ENCODE measurements at regions not wholly inside any gene's neighbourhood (a gene's known extent, or its start where the extent isn't known, plus 50 kb on each side); places are given as distances from the start of the nearest gene placed in this dataset.

- peak; percentile 43 for DNase-seq (ENCODE audit: low spot score)
Measured at GRCh38 chr1:217311766-217312165, 319.1 kb downstream of the GPATCH2 start.

DNA sequence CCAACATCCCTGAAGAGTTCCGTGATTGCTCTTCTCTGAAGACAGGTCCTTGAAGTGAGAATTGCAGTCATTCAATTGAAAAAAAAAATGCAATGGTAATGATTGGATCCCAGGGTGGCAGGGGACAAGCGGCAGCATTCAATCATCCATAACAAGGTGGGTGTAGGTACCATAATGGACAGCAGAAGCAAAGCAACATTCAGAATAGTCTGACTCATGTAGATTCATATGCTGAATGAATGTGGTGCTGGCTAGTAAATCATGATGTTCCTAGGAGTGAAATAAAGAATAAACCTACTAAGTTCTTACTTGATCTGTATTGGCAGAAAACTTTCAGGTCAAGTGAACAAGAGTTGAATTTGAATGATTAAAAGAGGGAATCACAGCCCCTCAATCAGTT, 319.6 kb downstream of the GPATCH2 start:
- no peak for DNase-seq (ENCODE audit: low spot score)

- DNase-seq (ENCODE audit: low spot score): no peak
Measured at GRCh38 chr1:217281332-217281731, 349.6 kb downstream of the GPATCH2 start.

- DNase-seq (ENCODE audit: low spot score): no peak
Measured at GRCh38 chr1:217275655-217276398, 355.1 kb downstream of the GPATCH2 start.

DNA sequence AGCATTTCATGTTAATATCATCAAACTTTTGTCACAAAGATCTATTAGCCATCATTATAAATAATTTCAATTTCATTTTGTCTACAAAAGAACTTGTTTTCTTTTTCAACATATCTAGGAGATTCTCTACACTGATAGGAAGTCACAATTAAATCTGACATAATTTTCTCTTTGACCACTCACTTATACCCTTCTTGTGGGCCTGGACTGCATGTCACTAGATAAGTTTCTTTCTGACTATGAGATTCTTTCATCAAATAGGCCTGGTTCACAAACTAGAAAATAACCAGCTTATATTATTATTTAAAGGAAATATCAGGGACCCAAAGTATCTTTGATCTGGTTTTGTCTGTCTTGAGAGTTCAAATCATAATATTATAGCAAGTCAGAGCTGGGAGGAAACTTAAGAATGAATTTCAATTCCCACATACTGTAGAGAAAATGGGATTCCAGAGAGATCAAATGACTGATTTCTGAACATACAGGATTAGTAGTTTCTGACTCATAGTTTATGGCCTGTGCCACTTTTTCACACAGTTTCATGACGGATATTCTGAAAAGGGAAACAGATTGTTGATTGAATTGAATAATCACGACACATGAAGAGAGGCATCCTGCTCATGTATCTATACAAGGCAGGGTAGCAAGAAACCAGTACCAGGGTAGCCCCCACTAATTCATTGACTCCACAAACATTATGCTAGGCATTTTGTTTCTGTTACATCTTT, 355.8 kb downstream of the GPATCH2 start:
- no peak for DNase-seq (ENCODE audit: low spot score)

DNA sequence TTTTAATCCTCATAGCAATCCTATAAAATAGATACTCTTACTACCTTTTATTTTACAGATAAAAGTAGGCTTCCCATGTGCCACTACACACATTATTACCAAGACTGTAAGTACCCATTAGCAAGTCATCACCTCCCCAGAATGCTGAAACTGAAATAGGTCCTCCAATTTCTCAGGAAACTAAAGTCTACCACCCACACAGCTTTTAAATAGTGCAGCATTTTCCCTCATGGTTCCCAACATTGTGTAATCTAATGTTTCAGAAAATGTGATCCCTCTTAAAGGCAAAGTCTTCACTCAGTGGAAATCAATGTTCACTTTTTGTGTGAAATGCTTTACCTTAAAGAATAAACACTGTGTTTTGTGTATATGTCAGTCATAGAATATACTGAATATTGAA, 356.5 kb downstream of the GPATCH2 start:
- no peak for DNase-seq (ENCODE audit: low spot score)

DNA sequence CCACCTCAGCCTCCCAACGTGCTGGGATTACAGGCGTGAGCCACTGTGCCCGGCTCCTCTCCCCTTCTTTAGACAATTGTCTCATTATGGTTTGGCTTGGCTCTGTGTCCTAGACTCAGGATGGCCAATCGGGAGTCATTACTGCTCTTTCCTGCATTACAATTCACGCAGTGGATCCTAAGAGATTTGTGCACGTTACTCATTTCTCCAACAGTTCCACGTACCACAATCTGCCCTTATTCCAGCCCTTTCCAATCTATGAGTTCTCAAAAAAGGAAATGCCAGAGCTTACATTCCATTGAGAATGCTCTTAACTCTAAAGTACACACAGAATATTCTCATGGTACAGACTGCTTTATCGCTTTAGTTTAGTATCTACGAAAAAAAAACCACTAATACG, 357.0 kb downstream of the GPATCH2 start:
- DNase-seq (ENCODE audit: low spot score): no peak

DNA sequence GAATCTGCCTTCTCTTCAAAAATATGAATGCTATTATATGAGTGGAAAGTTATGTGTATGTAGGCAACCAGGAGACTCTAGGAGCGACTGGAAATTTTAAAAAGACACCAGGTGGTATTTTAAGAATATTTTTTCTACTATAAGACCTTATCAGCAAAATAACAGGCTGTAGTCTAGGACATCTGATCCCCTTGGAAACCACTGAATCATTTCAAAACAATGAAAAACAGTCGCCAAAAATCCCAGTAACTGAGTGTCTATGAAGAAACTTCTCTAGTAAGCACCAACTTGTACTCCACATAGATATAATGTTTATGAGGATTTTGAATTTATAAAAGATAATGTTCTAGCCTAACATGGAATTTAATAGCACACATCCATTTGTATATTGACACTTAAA, 358.5 kb downstream of the GPATCH2 start:
- no peak for DNase-seq (ENCODE audit: low spot score)

DNA sequence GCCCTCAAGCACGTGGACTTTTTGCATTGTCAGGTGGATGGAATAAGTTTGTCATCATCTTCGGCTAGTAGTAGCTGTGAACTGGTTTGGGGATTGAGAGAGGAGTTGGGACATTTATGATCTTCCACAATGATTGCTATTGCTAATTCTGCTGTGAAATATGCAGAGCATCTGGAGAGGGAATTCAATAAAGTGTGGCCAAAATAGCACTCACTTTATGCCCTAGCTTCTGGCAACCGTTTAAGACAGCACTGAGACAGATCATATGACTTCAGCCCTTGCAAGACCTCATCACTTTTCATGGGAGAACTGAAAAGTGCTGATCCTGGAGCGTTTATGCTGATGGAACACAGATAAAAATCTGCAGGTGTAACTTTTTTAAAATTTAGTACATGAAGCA, 360.8 kb downstream of the GPATCH2 start:
- no peak for DNase-seq (ENCODE audit: low spot score)

DNA sequence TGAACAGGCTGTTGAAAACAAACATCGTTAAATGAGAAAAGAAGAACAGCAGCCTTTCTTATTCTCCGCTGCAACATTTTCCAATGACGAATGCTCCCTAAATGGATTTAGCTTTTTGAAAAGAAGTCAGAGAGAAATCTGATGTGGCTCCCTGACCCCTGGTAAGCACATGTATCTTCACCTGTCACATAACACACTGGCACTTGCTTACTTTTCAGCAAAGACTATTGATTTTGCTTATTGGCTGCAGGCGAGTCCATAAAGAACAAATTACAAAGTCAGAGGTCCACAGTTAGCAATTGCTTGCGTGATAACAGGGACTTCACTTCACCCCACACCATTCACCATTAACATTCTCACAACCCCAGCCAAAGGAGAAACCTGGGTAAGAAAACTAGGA, 362.8 kb downstream of the GPATCH2 start:
- no peak for DNase-seq (ENCODE audit: low spot score)

GRCh38 chr1:217261636-217262035, 369.3 kb downstream of the GPATCH2 start:
- no peak for DNase-seq (ENCODE audit: low spot score)

DNA sequence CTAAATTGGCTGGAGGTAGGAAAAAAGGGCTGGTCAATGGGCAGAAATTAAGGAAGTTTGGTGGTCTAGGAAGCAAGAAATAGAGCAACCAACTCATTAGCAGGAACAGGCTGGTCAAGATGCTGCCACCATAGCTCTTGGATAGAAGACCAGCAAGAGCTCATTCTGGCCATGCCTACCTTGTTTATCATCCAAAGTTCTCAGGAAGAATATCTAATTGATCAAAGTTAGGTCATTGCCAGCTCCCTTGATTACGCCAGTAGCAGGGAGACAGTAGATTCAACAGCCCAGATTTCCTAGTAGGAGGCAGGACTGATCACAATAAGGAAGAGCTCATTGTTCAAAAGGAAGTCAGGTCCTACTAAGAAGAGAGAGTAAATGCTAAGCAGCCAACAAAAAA, 370.2 kb downstream of the GPATCH2 start:
- DNase-seq (ENCODE audit: low spot score): no peak

DNA sequence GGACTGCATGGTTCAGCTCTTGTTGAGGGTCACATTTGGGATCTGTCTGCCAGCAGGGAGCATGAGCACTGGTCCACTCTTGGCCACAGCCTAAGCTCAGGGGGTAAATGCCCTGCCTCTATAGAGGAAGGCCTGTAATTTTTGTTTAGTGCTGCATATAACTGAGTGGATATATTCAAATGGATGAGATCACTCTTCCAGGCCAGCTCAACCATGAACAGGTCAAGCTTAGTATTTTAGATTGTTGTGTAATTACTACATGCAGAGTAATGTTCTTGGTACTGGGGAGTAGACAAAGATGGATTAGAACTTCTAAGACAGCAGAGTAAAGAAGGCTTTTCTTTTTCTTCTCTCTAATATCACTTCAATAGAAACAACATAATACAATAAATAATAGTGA, 376.9 kb downstream of the GPATCH2 start:
- DNase-seq (ENCODE audit: low spot score): no peak

DNA sequence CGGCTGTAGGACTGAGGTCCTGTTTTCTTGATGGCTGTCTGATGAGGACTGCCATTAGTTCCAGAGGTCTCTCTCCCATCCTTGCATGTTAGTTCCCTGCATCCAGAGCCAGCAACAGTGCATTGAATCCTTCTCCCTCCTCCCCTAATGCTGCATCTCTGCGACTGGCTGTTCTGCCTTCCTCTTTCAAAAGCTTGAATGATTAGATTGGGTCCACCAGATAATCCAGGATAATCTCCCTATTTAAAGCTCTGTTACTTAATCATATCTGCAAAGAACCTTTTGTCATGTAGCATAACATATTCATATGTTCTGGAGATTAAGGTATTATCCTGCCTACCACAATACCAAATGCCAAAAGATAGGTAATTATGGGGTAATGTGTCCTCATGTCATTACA, 377.5 kb downstream of the GPATCH2 start:
- no peak for DNase-seq (ENCODE audit: low spot score)

GRCh38 chr1:217251121-217251520, 379.8 kb downstream of the GPATCH2 start:
- no peak for DNase-seq (ENCODE audit: low spot score)

GRCh38 chr1:217249857-217250256, 381.0 kb downstream of the GPATCH2 start:
- no peak for DNase-seq (ENCODE audit: low spot score)

DNA sequence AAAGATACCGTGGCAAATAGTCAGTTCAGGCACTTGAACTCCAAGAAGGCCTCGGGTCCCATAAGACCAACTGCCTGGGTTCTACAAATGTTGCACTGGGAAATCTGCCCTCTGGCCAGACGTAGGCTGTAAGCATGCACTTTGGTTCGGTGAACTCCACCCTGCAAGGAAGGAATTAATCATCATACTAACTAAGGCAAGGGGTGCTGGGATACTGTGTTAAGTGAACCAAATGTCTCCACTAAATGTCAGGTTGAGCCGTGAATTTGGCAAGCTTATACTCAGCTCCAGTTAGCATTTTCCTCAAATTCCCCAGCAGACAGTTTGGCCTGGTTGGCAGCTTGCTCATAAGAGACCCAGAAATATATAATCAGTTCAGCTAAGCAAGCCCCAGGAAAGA, 385.9 kb downstream of the GPATCH2 start:
- DNase-seq (ENCODE audit: low spot score): no peak

DNA sequence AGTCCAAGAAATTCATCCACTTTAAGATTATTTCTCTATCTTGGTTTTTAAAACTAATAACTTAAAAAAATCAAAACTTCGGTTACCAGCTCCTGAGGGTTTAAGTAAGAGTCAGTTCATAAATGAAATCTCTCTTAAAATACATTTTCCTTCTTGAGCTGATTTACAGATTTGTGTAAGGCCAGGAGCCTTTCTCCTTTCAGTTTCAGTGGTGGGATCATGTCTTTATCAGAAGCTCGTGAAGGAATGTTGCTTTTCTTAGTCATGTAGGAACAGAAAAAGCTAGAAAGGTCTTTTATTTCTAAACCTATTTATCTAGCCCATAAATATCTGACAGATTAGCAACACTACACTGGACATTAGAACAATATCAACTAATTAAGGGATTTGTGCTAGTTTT, 390.2 kb downstream of the GPATCH2 start:
- no peak for DNase-seq (ENCODE audit: low spot score)

DNA sequence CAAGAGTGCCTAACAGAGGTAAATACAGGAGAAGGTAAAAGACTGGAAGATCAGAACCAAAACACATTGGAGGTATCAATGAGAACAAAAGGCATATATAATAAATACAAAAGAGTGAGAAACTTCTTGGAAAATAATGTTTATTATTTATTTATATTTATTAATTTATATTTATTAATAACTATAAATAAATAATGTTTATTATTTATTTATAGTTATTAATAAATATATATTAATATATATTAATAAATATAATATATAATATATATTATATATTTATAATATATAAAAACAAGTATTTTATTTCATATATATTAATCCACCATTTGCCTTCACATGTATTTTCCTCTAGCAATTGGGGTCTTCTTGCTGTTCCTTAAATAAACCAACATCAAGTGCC, 391.9 kb downstream of the GPATCH2 start:
- no peak for DNase-seq (ENCODE audit: low spot score)

- no peak for DNase-seq (ENCODE audit: low spot score)
Measured at GRCh38 chr1:217230412-217230811, 400.5 kb downstream of the GPATCH2 start.

DNA sequence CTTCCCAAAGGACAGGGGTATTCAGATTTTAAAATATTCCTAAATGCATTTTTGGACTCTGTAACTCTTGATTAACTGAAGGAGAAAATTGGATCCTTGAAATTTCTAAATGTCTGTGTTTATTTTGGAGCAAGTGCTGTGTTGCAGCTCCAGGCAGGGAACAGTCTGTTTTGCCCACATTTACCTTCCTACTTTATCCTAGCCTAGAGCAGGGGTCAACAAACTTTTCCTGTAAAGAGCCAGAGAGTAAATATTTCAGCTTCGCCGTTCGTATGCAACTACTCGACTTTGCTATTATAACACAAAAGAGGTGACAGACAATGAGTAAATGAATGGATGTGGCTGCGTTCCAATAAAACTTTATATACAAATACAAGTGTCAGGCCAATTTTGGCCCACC, 402.2 kb downstream of the GPATCH2 start:
- no peak for DNase-seq (ENCODE audit: low spot score)

- no peak for DNase-seq (ENCODE audit: low spot score)
Measured at GRCh38 chr1:217224201-217224600, 406.7 kb downstream of the GPATCH2 start.

DNA sequence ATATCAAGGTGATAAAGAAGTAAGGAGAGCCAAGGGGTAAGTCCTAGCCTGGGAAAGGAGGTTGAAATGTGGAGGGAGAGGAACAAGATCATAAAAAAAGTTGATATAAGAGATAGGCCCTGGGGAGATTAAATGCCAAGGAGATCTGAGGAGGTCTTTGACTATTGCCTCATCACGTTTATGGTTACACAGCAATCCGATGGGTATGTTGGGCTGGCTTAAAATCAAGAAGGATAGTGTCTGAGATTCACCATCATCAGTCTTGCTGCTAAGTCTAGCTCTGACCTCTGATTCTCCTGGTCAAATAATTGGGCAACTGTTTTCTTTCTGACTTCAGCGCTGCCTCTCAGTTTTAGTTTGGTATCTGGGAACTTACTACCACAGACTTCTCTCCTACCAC, 416.3 kb downstream of the GPATCH2 start:
- no peak for DNase-seq (ENCODE audit: low spot score)

GRCh38 chr1:217211486-217211885, 419.4 kb downstream of the GPATCH2 start:
- no peak for DNase-seq (ENCODE audit: low spot score)

Measured in globus pallidus (tissue), 1 donor.